Loucy (cell line): ENCODE measurements at regions not wholly inside any gene's neighbourhood (a gene's known extent, or its start where the extent isn't known, plus 50 kb on each side); places are given as distances from the start of the nearest gene placed in this dataset.

ENCODE experiments used
- H2AFZ ChIP-seq: fragments of 200-600 bp; sonication (generic); 2 replicates; pipeline ENCODE4 v1.6.0; 2016; ENCODE audit warnings: antibody characterized with exemption, mild to moderate bottlenecking, low read length, moderate library complexity
- H3F3A ChIP-seq: fragments of 200-600 bp; 2 replicates; pipeline ENCODE4 v1.6.0; 2016; ENCODE audit warnings: antibody characterized with exemption, low read depth, mild to moderate bottlenecking
- H3K27me3 ChIP-seq: fragments of 200-600 bp; sonication (generic); 2 replicates; pipeline ENCODE4 v1.6.1; 2014; ENCODE audit warnings: low read length, mild to moderate bottlenecking; ENCODE audit not compliant: insufficient read depth, poor library complexity, severe bottlenecking
- H3K36me3 ChIP-seq: fragments of 200-600 bp; sonication (generic); 2 replicates; pipeline ENCODE4 v1.6.1; 2016; ENCODE audit warnings: low read length; ENCODE audit not compliant: insufficient read depth
- H3K4me1 ChIP-seq: fragments of 200-600 bp; sonication (generic); 2 replicates; pipeline ENCODE4 v1.5.1; 2014; ENCODE audit warnings: low read length, mild to moderate bottlenecking; ENCODE audit not compliant: insufficient read depth, poor library complexity, severe bottlenecking
- H3K4me2 ChIP-seq: fragments of 200-600 bp; sonication (generic); 2 replicates; pipeline ENCODE4 v1.6.0; 2014; ENCODE audit warnings: antibody characterized with exemption, low read length, low read depth, mild to moderate bottlenecking; ENCODE audit not compliant: poor library complexity, severe bottlenecking
- H3K4me3 ChIP-seq: fragments of 200-600 bp; sonication (generic); 2 replicates; pipeline ENCODE4 v1.5.1; 2014; ENCODE audit warnings: low read length, mild to moderate bottlenecking, mixed read lengths; ENCODE audit not compliant: poor library complexity, severe bottlenecking
- H3K79me2 ChIP-seq: fragments of 200-600 bp; sonication (generic); 2 replicates; pipeline ENCODE4 v1.6.1; 2014; ENCODE audit warnings: low read length; ENCODE audit not compliant: insufficient read depth
- H3K9ac ChIP-seq: fragments of 200-600 bp; sonication (generic); 2 replicates; pipeline ENCODE4 v1.6.0; 2014; ENCODE audit warnings: mild to moderate bottlenecking, low read depth, low read length, moderate library complexity; ENCODE audit not compliant: poor library complexity, severe bottlenecking
- H3K9me2 ChIP-seq: fragments of 200-600 bp; sonication (generic); replicated peaks from 2 replicates; pipeline ENCODE4 v1.6.1; 2016; ENCODE audit warnings: low read depth, low read length, mixed read lengths
- H3K9me3 ChIP-seq: fragments of 200-600 bp; sonication (generic); 2 replicates; pipeline ENCODE4 v1.6.1; 2014; ENCODE audit warnings: mild to moderate bottlenecking, antibody characterized with exemption, low read length, low read depth; ENCODE audit not compliant: insufficient read depth
- H4K20me1 ChIP-seq: fragments of 200-600 bp; sonication (generic); 2 replicates; pipeline ENCODE4 v1.6.0; 2014; ENCODE audit warnings: antibody characterized with exemption, low read length, mild to moderate bottlenecking; ENCODE audit not compliant: insufficient read depth, poor library complexity, severe bottlenecking
- EZH2phosphoT487 ChIP-seq: fragments of 200-600 bp; IDR thresholded peaks from 2 replicates; pipeline ENCODE4 v1.6.1; 2018; ENCODE audit warnings: antibody characterized with exemption, mild to moderate bottlenecking, moderate library complexity, borderline replicate concordance
- TF ChIP-seq, protein P1 (sequence below): fragments of 200-600 bp; sonication (generic); conservative IDR thresholded peaks from 2 replicates; pipeline ENCODE4 v1.5.1; 2014; ENCODE audit warnings: mild to moderate bottlenecking, antibody characterized with exemption, low read length

DNA sequence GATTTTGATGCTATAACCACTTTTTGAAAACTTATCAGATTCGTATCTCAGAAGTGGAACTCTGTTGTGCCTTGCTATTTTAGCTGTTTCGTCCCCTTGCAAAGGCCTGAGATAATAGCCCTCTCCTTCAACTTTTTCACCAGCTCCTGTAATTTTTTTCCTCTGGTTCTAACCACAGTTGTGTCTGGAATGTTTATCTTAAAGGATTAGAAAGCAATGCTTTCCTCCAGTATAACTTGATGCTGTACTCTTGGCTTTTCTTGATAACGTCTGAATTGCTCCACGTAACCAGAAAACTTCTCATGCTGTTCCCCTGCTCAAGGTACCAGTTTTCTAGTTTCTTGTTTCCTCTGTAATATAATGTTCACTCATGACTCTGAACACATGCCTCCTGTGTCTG, 209.4 kb downstream of the DTWD2 start:
- no peak overlapping the region for H3K9ac ChIP-seq
- H3F3A ChIP-seq: no peaks in the 10 kb centered on the region
- no peak overlapping the region for H3K4me2 ChIP-seq
- H2AFZ ChIP-seq: no peak overlapping the region
- H3K9me3 ChIP-seq: no peaks in the 10 kb centered on the region
- TF ChIP-seq EZH2phosphoT487: no peak
- TF ChIP-seq, protein P1, sequence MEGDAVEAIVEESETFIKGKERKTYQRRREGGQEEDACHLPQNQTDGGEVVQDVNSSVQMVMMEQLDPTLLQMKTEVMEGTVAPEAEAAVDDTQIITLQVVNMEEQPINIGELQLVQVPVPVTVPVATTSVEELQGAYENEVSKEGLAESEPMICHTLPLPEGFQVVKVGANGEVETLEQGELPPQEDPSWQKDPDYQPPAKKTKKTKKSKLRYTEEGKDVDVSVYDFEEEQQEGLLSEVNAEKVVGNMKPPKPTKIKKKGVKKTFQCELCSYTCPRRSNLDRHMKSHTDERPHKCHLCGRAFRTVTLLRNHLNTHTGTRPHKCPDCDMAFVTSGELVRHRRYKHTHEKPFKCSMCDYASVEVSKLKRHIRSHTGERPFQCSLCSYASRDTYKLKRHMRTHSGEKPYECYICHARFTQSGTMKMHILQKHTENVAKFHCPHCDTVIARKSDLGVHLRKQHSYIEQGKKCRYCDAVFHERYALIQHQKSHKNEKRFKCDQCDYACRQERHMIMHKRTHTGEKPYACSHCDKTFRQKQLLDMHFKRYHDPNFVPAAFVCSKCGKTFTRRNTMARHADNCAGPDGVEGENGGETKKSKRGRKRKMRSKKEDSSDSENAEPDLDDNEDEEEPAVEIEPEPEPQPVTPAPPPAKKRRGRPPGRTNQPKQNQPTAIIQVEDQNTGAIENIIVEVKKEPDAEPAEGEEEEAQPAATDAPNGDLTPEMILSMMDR: no peak
- no peaks in the 10 kb centered on the region for H3K4me1 ChIP-seq
- H3K9me2 ChIP-seq: no peaks in the 10 kb centered on the region
- H3K4me3 ChIP-seq: no peak overlapping the region
- H3K36me3 ChIP-seq: no peaks in the 10 kb centered on the region
- H3K27me3 ChIP-seq: no peaks in the 10 kb centered on the region
- H3K79me2 ChIP-seq: no peaks in the 10 kb centered on the region
- no peaks in the 10 kb centered on the region for H4K20me1 ChIP-seq

GRCh38 chr5:118777189-118777736, 211.1 kb downstream of the DTWD2 start:
- Histone ChIP-seq H3F3A (no peaks in the 10 kb centered on the region), H3K4me1 (no peaks in the 10 kb centered on the region), H3K36me3 (no peaks in the 10 kb centered on the region), H3K4me3 (no peak overlapping the region), H3K79me2 (no peaks in the 10 kb centered on the region), H3K27me3 (no peaks in the 10 kb centered on the region), H3K4me2 (no peak overlapping the region), H3K9ac (no peak overlapping the region), H4K20me1 (no peaks in the 10 kb centered on the region), H3K9me3 (no peaks in the 10 kb centered on the region), H3K9me2 (no peaks in the 10 kb centered on the region), H2AFZ (no peak overlapping the region)
- TF ChIP-seq, protein P1: no peak

DNA sequence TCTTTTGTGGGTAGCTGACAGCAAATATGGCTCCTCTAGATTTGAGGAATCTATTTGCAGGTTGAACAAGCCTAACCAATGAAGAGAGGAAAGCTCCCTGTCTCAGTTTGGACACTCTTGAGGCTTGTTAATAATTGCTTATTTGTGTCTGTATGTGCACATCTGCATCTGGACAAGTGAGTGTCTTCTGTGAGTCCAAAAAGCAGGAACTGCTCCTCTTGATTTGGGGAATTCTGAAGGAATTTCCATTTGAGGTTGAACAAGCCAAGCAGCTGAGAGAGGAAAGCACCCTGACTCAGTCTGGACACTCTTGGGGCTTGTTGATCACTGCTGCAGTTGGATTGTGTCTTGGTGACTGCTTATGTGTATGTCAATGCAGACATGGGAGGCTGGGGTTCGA, 211.6 kb downstream of the DTWD2 start:
- Histone ChIP-seq H3K9me2 (no peaks in the 10 kb centered on the region), H4K20me1 (no peaks in the 10 kb centered on the region), H2AFZ (no peak overlapping the region), H3K4me1 (no peaks in the 10 kb centered on the region), H3F3A (no peaks in the 10 kb centered on the region), H3K36me3 (no peaks in the 10 kb centered on the region), H3K9me3 (no peaks in the 10 kb centered on the region), H3K9ac (no peak overlapping the region), H3K4me3 (no peak overlapping the region), H3K79me2 (no peaks in the 10 kb centered on the region), H3K4me2 (no peak overlapping the region), H3K27me3 (no peaks in the 10 kb centered on the region)
- TF ChIP-seq, protein P1: no peak
- TF ChIP-seq EZH2phosphoT487: no peak
